T follicular helper cell (primary cell): ENCODE measurements at regions not wholly inside any gene's neighbourhood (a gene's known extent, or its start where the extent isn't known, plus 50 kb on each side); places are given as distances from the start of the nearest gene placed in this dataset.
"Not testable (repeated sequence)": the region's sequence is repeated elsewhere in the genome, so short reads cannot be mapped to it uniquely, and the experiment has no call there.

Experiments
- DNase-seq: peaks from one replicate; pipeline ENCODE4 v3.0.0-alpha.2; 2020; ENCODE audit warnings: low read depth

GRCh38 chr6:4460586-4461475 is 315.4 kb upstream of the CDYL start:
- no peak for DNase-seq

- no peak for DNase-seq
These were observed 316.2 kb upstream of the CDYL start for GRCh38 chr6:4459996-4460395.

- DNase-seq: no peak
These were observed 317.2 kb upstream of the CDYL start for GRCh38 chr6:4459032-4459431.

- no peak for DNase-seq
These were observed 316.3 kb upstream of the ECI2 start for GRCh38 chr6:4451718-4452117.

- no peak for DNase-seq
These were observed 315.7 kb upstream of the ECI2 start for GRCh38 chr6:4451081-4451480.

GRCh38 chr6:4450237-4450636 is 314.9 kb upstream of the ECI2 start:
- no peak for DNase-seq

- DNase-seq: no peak
These were observed 314.0 kb upstream of the ECI2 start for GRCh38 chr6:4449409-4449808.

- no peak for DNase-seq
These were observed 313.5 kb upstream of the ECI2 start for GRCh38 chr6:4448841-4449240.

- DNase-seq: no peak
These were observed 312.4 kb upstream of the ECI2 start for GRCh38 chr6:4447639-4448330.

GRCh38 chr6:4446982-4447381 is 311.6 kb upstream of the ECI2 start:
- DNase-seq: no peak

- no peak for DNase-seq
These were observed 306.6 kb upstream of the ECI2 start for GRCh38 chr6:4441981-4442434.

- no peak for DNase-seq
These were observed 303.8 kb upstream of the ECI2 start for GRCh38 chr6:4439159-4439558.

- no peak for DNase-seq
These were observed 302.0 kb upstream of the ECI2 start for GRCh38 chr6:4437342-4437741.

- DNase-seq: no peak
These were observed 300.6 kb upstream of the ECI2 start for GRCh38 chr6:4435981-4436445.

GRCh38 chr6:4434655-4435054 is 299.3 kb upstream of the ECI2 start:
- DNase-seq: no peak

- no peak for DNase-seq
These were observed 297.8 kb upstream of the ECI2 start for GRCh38 chr6:4433199-4433598.

- DNase-seq: no peak
These were observed 291.6 kb upstream of the ECI2 start for GRCh38 chr6:4426968-4427367.

GRCh38 chr6:4421837-4422236 is 286.5 kb upstream of the ECI2 start:
- DNase-seq: no peak

- DNase-seq: no peak
These were observed 284.9 kb upstream of the ECI2 start for GRCh38 chr6:4420160-4420865.

GRCh38 chr6:4415549-4415948 is 280.2 kb upstream of the ECI2 start:
- DNase-seq: no peak

- DNase-seq: not testable (repeated sequence)
These were observed 278.7 kb upstream of the ECI2 start for GRCh38 chr6:4414078-4414477.

GRCh38 chr6:4413073-4413472 is 277.7 kb upstream of the ECI2 start:
- DNase-seq: no peak

GRCh38 chr6:4412488-4412887 is 277.1 kb upstream of the ECI2 start:
- no peak for DNase-seq
